SK-N-SH (cell line): ENCODE measurements at regions not wholly inside any gene's neighbourhood (a gene's known extent, or its start where the extent isn't known, plus 50 kb on each side); places are given as distances from the start of the nearest gene placed in this dataset.

Experiments
- CTCF ChIA-PET: fragments of 300-600, 350-600 bp; formaldehyde crosslinking; extraction: SDS; loops from one replicate; lab custom pipeline; 2021; lab: Yijun Ruan, JAX
- POLR2A ChIA-PET: fragments of 350-600 bp; sonication (Branson Sonifier 250); formaldehyde crosslinking; extraction: SDS; loops from one replicate; lab custom pipeline; 2020; ENCODE audit warnings: antibody characterized with exemption, inconsistent platforms; lab: Yijun Ruan, JAX
- DNase-seq: peaks from one replicate; pipeline ENCODE4 v3.0.0; 2012
- H2AFZ ChIP-seq: fragments of 200-600 bp; sonication (generic); 2 replicates; pipeline ENCODE4 v1.8.1; 2016; ENCODE audit warnings: antibody characterized with exemption, mild to moderate bottlenecking, low read depth
- H3F3A ChIP-seq: fragments of 200-600 bp; sonication (generic); replicated peaks from 2 replicates; pipeline ENCODE3; 2016; ENCODE audit warnings: antibody characterized with exemption, mild to moderate bottlenecking; ENCODE audit not compliant: insufficient read depth
- H3K27ac ChIP-seq, 2 experiments: fragments of 200-500 bp in 1 of 2; fragments of 200-600 bp in 1 of 2; sonication (Bioruptor generic) in 1 of 2; sonication (generic), shearing (Covaris generic) in 1 of 2; 2 replicates each; pipeline versions ENCODE4 v1.5.1 to v1.6.1; 2014 to 2016; ENCODE audit warnings: low read depth in 2 of 2, inconsistent platforms in 1 of 2, low read length in 1 of 2, mild to moderate bottlenecking in 1 of 2, mixed read lengths in 1 of 2
- H3K27me3 ChIP-seq: fragments of 200-600 bp; sonication (generic), shearing (Covaris generic); 2 replicates; pipeline ENCODE4 v1.6.1; 2016; ENCODE audit warnings: mixed run types; ENCODE audit not compliant: insufficient read depth
- H3K36me3 ChIP-seq, 2 experiments: fragments of 200-500 bp in 1 of 2; fragments of 200-600 bp in 1 of 2; sonication (Bioruptor generic) in 1 of 2; sonication (generic) in 1 of 2; replicated peaks in 1 of 2; 2 replicates each; pipeline versions ENCODE3 to v1.5.1; 2014 to 2016; ENCODE audit warnings: low read length in 1 of 2, mild to moderate bottlenecking in 1 of 2; ENCODE audit not compliant: insufficient read depth in 2 of 2, control insufficient read depth in 1 of 2
- H3K4me1 ChIP-seq, 2 experiments: fragments of 200-500 bp in 1 of 2; fragments of 200-600 bp in 1 of 2; sonication (Bioruptor generic) in 1 of 2; sonication (generic), shearing (Covaris generic) in 1 of 2; 2 replicates each; pipeline versions ENCODE4 v1.5.1 to v1.6.1; 2014 to 2016; ENCODE audit warnings: low read depth in 1 of 2, low read length in 1 of 2, mixed run types in 1 of 2; ENCODE audit not compliant: insufficient read depth in 2 of 2, control insufficient read depth in 1 of 2
- H3K4me2 ChIP-seq: fragments of 200-600 bp; sonication (generic), shearing (Covaris generic); 2 replicates; pipeline ENCODE4 v1.6.1; 2017; ENCODE audit warnings: mixed run types
- H3K4me3 ChIP-seq, 2 experiments: fragments of 200-500 bp in 1 of 2; fragments of 200-600 bp in 1 of 2; sonication (Bioruptor generic) in 1 of 2; sonication (generic), shearing (Covaris generic) in 1 of 2; 2 replicates each; pipeline versions ENCODE4 v1.5.1 to v1.8.1; 2014 to 2016; ENCODE audit warnings: low read depth in 2 of 2, inconsistent platforms in 1 of 2, low read length in 1 of 2, mild to moderate bottlenecking in 1 of 2, mixed read lengths in 1 of 2, moderate library complexity in 1 of 2
- H3K79me2 ChIP-seq: fragments of 200-600 bp; sonication (generic); 2 replicates; pipeline ENCODE4 v1.8.1; 2017; ENCODE audit warnings: mild to moderate bottlenecking; ENCODE audit not compliant: insufficient read depth
- H3K9ac ChIP-seq: fragments of 200-600 bp; sonication (generic); 2 replicates; pipeline ENCODE4 v1.6.1; 2017; ENCODE audit warnings: mixed run types
- H3K9me2 ChIP-seq: fragments of 200-600 bp; sonication (generic); 2 replicates; pipeline ENCODE4 v1.6.1; 2017; ENCODE audit warnings: mixed run types
- H3K9me3 ChIP-seq: fragments of 200-600 bp; sonication (generic); 2 replicates; pipeline ENCODE4 v1.6.1; 2017; ENCODE audit warnings: mixed run types, mild to moderate bottlenecking, moderate library complexity
- H4K20me1 ChIP-seq: fragments of 200-600 bp; sonication (generic); 2 replicates; pipeline ENCODE4 v1.6.1; 2017; ENCODE audit warnings: mild to moderate bottlenecking, mixed run types; ENCODE audit not compliant: insufficient read depth
- EZH2phosphoT487 ChIP-seq: fragments of 200-600 bp; sonication (generic); IDR thresholded peaks from 2 replicates; pipeline ENCODE4 v1.6.1; 2017; ENCODE audit warnings: low read depth, mixed run types, mild to moderate bottlenecking, antibody characterized with exemption, moderate library complexity, borderline replicate concordance
- GATA2 ChIP-seq: sonication (generic); formaldehyde crosslinking; IDR thresholded peaks from 2 replicates; pipeline ENCODE4 v1.5.0; 2020; ENCODE audit warnings: mild to moderate bottlenecking, missing genetic modification reagents
- NFIC ChIP-seq: IDR thresholded peaks from 2 replicates; pipeline ENCODE4 v1.4.0; 2012; ENCODE audit warnings: borderline replicate concordance
- POLR2AphosphoS5 ChIP-seq: IDR thresholded peaks from 2 replicates; pipeline ENCODE4 v1.6.1; 2012; ENCODE audit warnings: low read depth, low read length
- RXRA ChIP-seq: IDR thresholded peaks from 2 replicates; pipeline ENCODE4 v1.4.0; 2012; ENCODE audit warnings: low read depth, mild to moderate bottlenecking, borderline replicate concordance
- TCF12 ChIP-seq: IDR thresholded peaks from 2 replicates; pipeline ENCODE4 v1.4.0; 2012
- TEAD4 ChIP-seq: IDR thresholded peaks from 2 replicates; pipeline ENCODE4 v1.4.0; 2012; ENCODE audit warnings: mild to moderate bottlenecking, borderline replicate concordance; ENCODE audit not compliant: insufficient read depth
- WGBS: methylation state at CpG from one replicate; pipeline ENCODE4 v1.1.6; 2017; ENCODE audit warnings: low lambda C conversion rate; 5-methylcytosine and 5-hydroxymethylcytosine counted together
- TF ChIP-seq, protein P1 (sequence below): IDR thresholded peaks from 2 replicates; pipeline ENCODE4 v1.6.1; 2012; ENCODE audit warnings: mild to moderate bottlenecking, low read depth, low read length, moderate library complexity
- TF ChIP-seq, protein P2 (sequence below): fragments of 150-350 bp; IDR thresholded peaks from 2 replicates; pipeline ENCODE4 v1.6.1; 2017; ENCODE audit warnings: antibody characterized with exemption, low read length, low read depth, borderline replicate concordance
- TF ChIP-seq, protein P3 (sequence below): IDR thresholded peaks from 2 replicates; pipeline ENCODE4 v1.4.0; 2012; ENCODE audit warnings: low read depth, borderline replicate concordance
- TF ChIP-seq, protein P4 (sequence below): IDR thresholded peaks from 2 replicates; pipeline ENCODE4 v1.4.0; 2012; ENCODE audit warnings: low read depth
- TF ChIP-seq, protein P5 (sequence below): fragments of 150-350 bp; IDR thresholded peaks from 2 replicates; pipeline ENCODE4 v1.6.1; 2016; ENCODE audit warnings: mild to moderate bottlenecking, low read depth, low read length

DNA sequence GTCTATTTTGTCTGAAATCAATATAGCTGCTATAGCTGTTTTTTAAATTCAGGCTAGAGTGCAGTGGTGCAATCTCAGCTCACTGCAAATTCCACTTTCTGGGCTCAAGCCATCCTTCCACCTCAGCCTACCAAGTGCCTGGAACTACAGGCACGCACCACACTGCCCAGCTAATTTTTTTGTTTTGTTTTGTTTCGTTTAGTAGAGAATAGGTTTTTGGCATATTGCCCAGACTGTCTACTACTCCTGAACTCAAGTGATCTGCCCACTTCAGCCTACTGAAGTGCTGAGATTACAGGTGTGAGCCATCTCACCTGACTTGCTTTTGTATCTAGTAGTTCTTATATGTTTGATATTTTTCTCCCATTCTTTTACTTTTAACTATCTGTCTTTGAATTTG is 259.7 kb downstream of the CDH19 start:
- H3K4me2 ChIP-seq: no peak overlapping the region
- H3K9me3 ChIP-seq: no peaks in the 10 kb centered on the region
- no peaks in the 10 kb centered on the region for H3K9me2 ChIP-seq
- H3K27me3 ChIP-seq: no peaks in the 10 kb centered on the region
- no peak overlapping the region for H2AFZ ChIP-seq
- ChIA-PET POLR2A (no interaction called here), CTCF (no interaction called here)
- no peak overlapping the region for H3K9ac ChIP-seq
- no peaks in the 10 kb centered on the region for H3K79me2 ChIP-seq
- H3K4me1 ChIP-seq: no peaks in the 10 kb centered on the region; a peak in 1 of 4 replicates
- WGBS: 10% methylated on average over 2 of the region's 2 CpGs
- no peak overlapping the region for H3K27ac ChIP-seq
- no peaks in the 10 kb centered on the region for H4K20me1 ChIP-seq
- H3K4me3 ChIP-seq: no peak overlapping the region
- no peak for DNase-seq
- TF ChIP-seq, protein P1, sequence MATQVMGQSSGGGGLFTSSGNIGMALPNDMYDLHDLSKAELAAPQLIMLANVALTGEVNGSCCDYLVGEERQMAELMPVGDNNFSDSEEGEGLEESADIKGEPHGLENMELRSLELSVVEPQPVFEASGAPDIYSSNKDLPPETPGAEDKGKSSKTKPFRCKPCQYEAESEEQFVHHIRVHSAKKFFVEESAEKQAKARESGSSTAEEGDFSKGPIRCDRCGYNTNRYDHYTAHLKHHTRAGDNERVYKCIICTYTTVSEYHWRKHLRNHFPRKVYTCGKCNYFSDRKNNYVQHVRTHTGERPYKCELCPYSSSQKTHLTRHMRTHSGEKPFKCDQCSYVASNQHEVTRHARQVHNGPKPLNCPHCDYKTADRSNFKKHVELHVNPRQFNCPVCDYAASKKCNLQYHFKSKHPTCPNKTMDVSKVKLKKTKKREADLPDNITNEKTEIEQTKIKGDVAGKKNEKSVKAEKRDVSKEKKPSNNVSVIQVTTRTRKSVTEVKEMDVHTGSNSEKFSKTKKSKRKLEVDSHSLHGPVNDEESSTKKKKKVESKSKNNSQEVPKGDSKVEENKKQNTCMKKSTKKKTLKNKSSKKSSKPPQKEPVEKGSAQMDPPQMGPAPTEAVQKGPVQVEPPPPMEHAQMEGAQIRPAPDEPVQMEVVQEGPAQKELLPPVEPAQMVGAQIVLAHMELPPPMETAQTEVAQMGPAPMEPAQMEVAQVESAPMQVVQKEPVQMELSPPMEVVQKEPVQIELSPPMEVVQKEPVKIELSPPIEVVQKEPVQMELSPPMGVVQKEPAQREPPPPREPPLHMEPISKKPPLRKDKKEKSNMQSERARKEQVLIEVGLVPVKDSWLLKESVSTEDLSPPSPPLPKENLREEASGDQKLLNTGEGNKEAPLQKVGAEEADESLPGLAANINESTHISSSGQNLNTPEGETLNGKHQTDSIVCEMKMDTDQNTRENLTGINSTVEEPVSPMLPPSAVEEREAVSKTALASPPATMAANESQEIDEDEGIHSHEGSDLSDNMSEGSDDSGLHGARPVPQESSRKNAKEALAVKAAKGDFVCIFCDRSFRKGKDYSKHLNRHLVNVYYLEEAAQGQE: no peak
- no peak for TF ChIP-seq RXRA
- TF ChIP-seq TCF12: no peak
- no peak for TF ChIP-seq GATA2 (CRISPR knock-in tag)
- TF ChIP-seq NFIC: no peak
- TF ChIP-seq, protein P2, sequence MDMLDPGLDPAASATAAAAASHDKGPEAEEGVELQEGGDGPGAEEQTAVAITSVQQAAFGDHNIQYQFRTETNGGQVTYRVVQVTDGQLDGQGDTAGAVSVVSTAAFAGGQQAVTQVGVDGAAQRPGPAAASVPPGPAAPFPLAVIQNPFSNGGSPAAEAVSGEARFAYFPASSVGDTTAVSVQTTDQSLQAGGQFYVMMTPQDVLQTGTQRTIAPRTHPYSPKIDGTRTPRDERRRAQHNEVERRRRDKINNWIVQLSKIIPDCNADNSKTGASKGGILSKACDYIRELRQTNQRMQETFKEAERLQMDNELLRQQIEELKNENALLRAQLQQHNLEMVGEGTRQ: no peak
- no peak for TF ChIP-seq POLR2AphosphoS5
- TF ChIP-seq, protein P3, sequence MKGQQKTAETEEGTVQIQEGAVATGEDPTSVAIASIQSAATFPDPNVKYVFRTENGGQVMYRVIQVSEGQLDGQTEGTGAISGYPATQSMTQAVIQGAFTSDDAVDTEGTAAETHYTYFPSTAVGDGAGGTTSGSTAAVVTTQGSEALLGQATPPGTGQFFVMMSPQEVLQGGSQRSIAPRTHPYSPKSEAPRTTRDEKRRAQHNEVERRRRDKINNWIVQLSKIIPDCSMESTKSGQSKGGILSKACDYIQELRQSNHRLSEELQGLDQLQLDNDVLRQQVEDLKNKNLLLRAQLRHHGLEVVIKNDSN: no peak
- TF ChIP-seq, protein P4, sequence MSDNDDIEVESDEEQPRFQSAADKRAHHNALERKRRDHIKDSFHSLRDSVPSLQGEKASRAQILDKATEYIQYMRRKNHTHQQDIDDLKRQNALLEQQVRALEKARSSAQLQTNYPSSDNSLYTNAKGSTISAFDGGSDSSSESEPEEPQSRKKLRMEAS: no peak
- TF ChIP-seq EZH2phosphoT487: no peak
- no peak for TF ChIP-seq TEAD4
- TF ChIP-seq, protein P5, sequence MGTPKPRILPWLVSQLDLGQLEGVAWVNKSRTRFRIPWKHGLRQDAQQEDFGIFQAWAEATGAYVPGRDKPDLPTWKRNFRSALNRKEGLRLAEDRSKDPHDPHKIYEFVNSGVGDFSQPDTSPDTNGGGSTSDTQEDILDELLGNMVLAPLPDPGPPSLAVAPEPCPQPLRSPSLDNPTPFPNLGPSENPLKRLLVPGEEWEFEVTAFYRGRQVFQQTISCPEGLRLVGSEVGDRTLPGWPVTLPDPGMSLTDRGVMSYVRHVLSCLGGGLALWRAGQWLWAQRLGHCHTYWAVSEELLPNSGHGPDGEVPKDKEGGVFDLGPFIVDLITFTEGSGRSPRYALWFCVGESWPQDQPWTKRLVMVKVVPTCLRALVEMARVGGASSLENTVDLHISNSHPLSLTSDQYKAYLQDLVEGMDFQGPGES: no peak
- no peaks in the 10 kb centered on the region for H3K36me3 ChIP-seq
- no peaks in the 10 kb centered on the region for H3F3A ChIP-seq
